ENCODE measurements at regions not wholly inside any gene's neighbourhood (a gene's known extent, or its start where the extent isn't known, plus 50 kb on each side); places are given as distances from the start of the nearest gene placed in this dataset.

GRCh38 chr12:126791122-126791521 is 1475.8 kb upstream of the TMEM132C start:
- Histone ChIP-seq H2AFZ (ENCODE audit: low read depth, low read length) (no peak overlapping the region), H3K9me2 (ENCODE audit: insufficient read depth, low read length) (no peaks in the 10 kb centered on the region), H3K79me2 (replicated peaks; ENCODE audit: insufficient read depth, low read length) (no peaks in the 10 kb centered on the region), H3K4me2 (ENCODE audit: low read length) (no peak overlapping the region), H3K27ac (ENCODE audit: low read length) (no peak overlapping the region), H3K36me3 (ENCODE audit: insufficient read depth, low read length) (no peaks in the 10 kb centered on the region), H3K4me3 (ENCODE audit: low read length) (no peak overlapping the region), H3K27me3 (ENCODE audit: insufficient read depth, low read depth, low read length) (no peaks in the 10 kb centered on the region), H3K9ac (ENCODE audit: low read length) (no peak overlapping the region), H3K9me3 (ENCODE audit: low read length) (no peaks in the 10 kb centered on the region), H3F3A (ENCODE audit: insufficient read depth, low read length, poor library complexity, severe bottlenecking) (no peaks in the 10 kb centered on the region), H4K20me1 (ENCODE audit: insufficient read depth) (no peaks in the 10 kb centered on the region)
- no peak for TF ChIP-seq REST (IDR thresholded peaks at IDR 0.05; ENCODE audit: borderline replicate concordance)
- TF ChIP-seq CTCF (IDR thresholded peaks at IDR 0.05; ENCODE audit: poor library complexity, severe bottlenecking): no peak
- TF ChIP-seq SMC3 (conservative IDR thresholded peaks at IDR 0.05; ENCODE audit: poor library complexity): no peak
- TF ChIP-seq RAD21 (conservative IDR thresholded peaks at IDR 0.05): no peak

GRCh38 chr12:126792411-126792810 is 1474.6 kb upstream of the TMEM132C start:
- H3F3A ChIP-seq (ENCODE audit: insufficient read depth, low read length, poor library complexity, severe bottlenecking): no peaks in the 10 kb centered on the region
- H3K4me3 ChIP-seq (ENCODE audit: low read length): no peak overlapping the region
- H3K27me3 ChIP-seq (ENCODE audit: insufficient read depth, low read depth, low read length): no peaks in the 10 kb centered on the region
- no peaks in the 10 kb centered on the region for H3K79me2 ChIP-seq (replicated peaks; ENCODE audit: insufficient read depth, low read length)
- H3K36me3 ChIP-seq (ENCODE audit: insufficient read depth, low read length): no peaks in the 10 kb centered on the region
- H2AFZ ChIP-seq (ENCODE audit: low read depth, low read length): no peak overlapping the region
- H3K27ac ChIP-seq (ENCODE audit: low read length): no peak overlapping the region
- H3K4me2 ChIP-seq (ENCODE audit: low read length): no peak overlapping the region
- TF ChIP-seq EP300 (conservative IDR thresholded peaks at IDR 0.05; ENCODE audit: poor library complexity, severe bottlenecking): no peak
- TF ChIP-seq SMC3 (conservative IDR thresholded peaks at IDR 0.05; ENCODE audit: poor library complexity): no peak
- TF ChIP-seq CTCF (IDR thresholded peaks at IDR 0.05; ENCODE audit: poor library complexity, severe bottlenecking): no peak
- no peak for TF ChIP-seq EZH2 (IDR thresholded peaks at IDR 0.05; ENCODE audit: borderline replicate concordance, insufficient read depth, low read length, poor library complexity, severe bottlenecking)
- TF ChIP-seq MXI1 (conservative IDR thresholded peaks at IDR 0.05; ENCODE audit: poor library complexity, severe bottlenecking): no peak
- no peak for TF ChIP-seq TAF1 (IDR thresholded peaks at IDR 0.05; ENCODE audit: low read depth)
- TF ChIP-seq REST (IDR thresholded peaks at IDR 0.05; ENCODE audit: borderline replicate concordance): no peak
- no peak for TF ChIP-seq RAD21 (conservative IDR thresholded peaks at IDR 0.05)
- no peak for TF ChIP-seq POLR2AphosphoS5 (IDR thresholded peaks at IDR 0.05)
- H3K9me3 ChIP-seq (ENCODE audit: low read length): no peaks in the 10 kb centered on the region
- H3K9ac ChIP-seq (ENCODE audit: low read length): no peak overlapping the region
- no peaks in the 10 kb centered on the region for H4K20me1 ChIP-seq (ENCODE audit: insufficient read depth)
- no peaks in the 10 kb centered on the region for H3K9me2 ChIP-seq (ENCODE audit: insufficient read depth, low read length)
